OCI-LY7 (cell line): ENCODE measurements at regions not wholly inside any gene's neighbourhood (a gene's known extent, or its start where the extent isn't known, plus 50 kb on each side); places are given as distances from the start of the nearest gene placed in this dataset.

Experiments
- BruUV-seq: library from RNA; stranded (reverse); fragments of 400-500 nt; replicated peaks from 2 replicates; lab custom pipeline; 2021; lab: Mats Ljungman, UMichigan
- CTCF ChIA-PET: fragments of 300-600 bp; sonication (Branson Sonifier 250); formaldehyde crosslinking; loops from one replicate; lab custom pipeline; 2022; ENCODE audit warnings: antibody characterized with exemption; ENCODE audit not compliant: unreplicated experiment; lab: Charles Lee
- POLR2A ChIA-PET: fragments of 300-600 bp; sonication (Branson Sonifier 250); formaldehyde crosslinking; loops from one replicate; lab custom pipeline; 2022; ENCODE audit warnings: antibody characterized with exemption; lab: Charles Lee
- DNase-seq: peaks from one replicate; pipeline ENCODE4 v3.0.0-alpha.2; 2015; ENCODE audit warnings: low spot score
- H2AFZ ChIP-seq: fragments of 200-600 bp; sonication (generic), shearing (Covaris generic); 2 replicates; pipeline ENCODE4 v1.6.1; 2014; ENCODE audit warnings: mild to moderate bottlenecking, antibody characterized with exemption, low read length, moderate library complexity
- H3K27ac ChIP-seq: fragments of 200-600 bp; sonication (generic); 2 replicates; pipeline ENCODE4 v1.5.1; 2014; ENCODE audit warnings: mixed run types, low read depth, mild to moderate bottlenecking, moderate library complexity, low read length, inconsistent platforms; ENCODE audit not compliant: poor library complexity, severe bottlenecking
- H3K36me3 ChIP-seq: fragments of 200-600 bp; sonication (generic); 2 replicates; pipeline ENCODE4 v1.6.1; 2014; ENCODE audit warnings: mild to moderate bottlenecking, antibody characterized with exemption, low read length, moderate library complexity, mixed read lengths; ENCODE audit not compliant: insufficient read depth
- H3K4me1 ChIP-seq: fragments of 200-600 bp; sonication (generic); 2 replicates; pipeline ENCODE4 v1.5.1; 2014; ENCODE audit warnings: mild to moderate bottlenecking, low read length; ENCODE audit not compliant: insufficient read depth, poor library complexity, severe bottlenecking
- H3K4me2 ChIP-seq: fragments of 200-600 bp; sonication (generic); 2 replicates; pipeline ENCODE4 v1.6.1; 2014; ENCODE audit warnings: mild to moderate bottlenecking, low read length
- H3K4me3 ChIP-seq: fragments of 200-600 bp; sonication (generic); 2 replicates; pipeline ENCODE4 v1.5.1; 2014; ENCODE audit warnings: mild to moderate bottlenecking, low read depth, low read length; ENCODE audit not compliant: poor library complexity, severe bottlenecking
- H3K79me2 ChIP-seq: fragments of 200-600 bp; sonication (generic); 2 replicates; pipeline ENCODE4 v1.6.1; 2016; ENCODE audit warnings: low read depth, mild to moderate bottlenecking, low read length, moderate library complexity, mixed read lengths; ENCODE audit not compliant: insufficient read depth
- H3K9me2 ChIP-seq: fragments of 200-600 bp; sonication (generic); 2 replicates; pipeline ENCODE4 v1.6.1; 2016; ENCODE audit warnings: mild to moderate bottlenecking, low read length, mixed read lengths; ENCODE audit not compliant: insufficient read depth
- H3K9me3 ChIP-seq: fragments of 200-600 bp; sonication (generic); 2 replicates; pipeline ENCODE4 v1.6.1; 2014; ENCODE audit warnings: mild to moderate bottlenecking, mixed run types, low read length, mixed read lengths
- H4K20me1 ChIP-seq: fragments of 200-600 bp; sonication (generic); 2 replicates; pipeline ENCODE4 v1.6.1; 2014; ENCODE audit warnings: mild to moderate bottlenecking, antibody characterized with exemption, low read length, moderate library complexity, mixed read lengths; ENCODE audit not compliant: insufficient read depth
- EZH2phosphoT487 ChIP-seq: fragments of 200-600 bp; sonication (generic); IDR thresholded peaks from 2 replicates; pipeline ENCODE4 v1.6.1; 2018; ENCODE audit warnings: low read depth, borderline replicate concordance, mild to moderate bottlenecking, mixed run types, antibody characterized with exemption, low read length, moderate library complexity, mixed read lengths
- intact Hi-C: fragments of 100-400 bp; cut with micrococcal nuclease; formaldehyde crosslinking; loops from one replicate; pipeline ENCODE4 v1.10.0; 2022; ENCODE audit not compliant: unreplicated experiment
- TF ChIP-seq, protein P1 (sequence below): fragments of 200-600 bp; sonication (generic); conservative IDR thresholded peaks from 2 replicates; pipeline ENCODE4 v1.5.1; 2014; ENCODE audit warnings: mild to moderate bottlenecking, antibody characterized with exemption, low read length, moderate library complexity, mixed read lengths

DNA sequence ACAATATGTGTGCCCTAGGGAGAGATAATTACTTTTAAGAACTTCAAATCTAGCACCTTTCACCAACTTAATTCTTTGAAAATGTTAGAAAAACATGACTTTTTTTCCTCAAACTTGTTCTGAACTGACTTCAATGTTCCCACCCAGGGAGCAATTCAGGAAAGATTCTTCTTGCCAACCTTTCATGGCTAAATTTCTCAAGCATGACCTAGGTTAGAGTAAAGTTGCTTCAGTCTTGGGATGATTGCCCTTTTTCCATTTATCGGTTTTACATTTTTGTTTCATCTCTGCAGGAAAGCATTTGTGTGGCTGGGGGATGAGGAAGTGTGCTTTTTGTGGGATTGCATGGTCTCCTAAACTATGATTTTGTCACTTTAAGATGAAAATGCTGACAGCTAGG is 647.7 kb downstream of the LTN1 start:
- Histone ChIP-seq H3K4me1 (no peaks in the 10 kb centered on the region), H4K20me1 (no peaks in the 10 kb centered on the region), H3K27ac (no peak overlapping the region), H3K9me2 (no peaks in the 10 kb centered on the region), H2AFZ (no peak overlapping the region), H3K79me2 (no peaks in the 10 kb centered on the region), H3K4me3 (no peak overlapping the region), H3K36me3 (no peaks in the 10 kb centered on the region), H3K4me2 (no peak overlapping the region), H3K9me3 (0 out of 2 replicates have a peak, but pooled peaks cover 4% of the 10 kb centered on the region)
- no peak for TF ChIP-seq EZH2phosphoT487
- TF ChIP-seq, protein P1, sequence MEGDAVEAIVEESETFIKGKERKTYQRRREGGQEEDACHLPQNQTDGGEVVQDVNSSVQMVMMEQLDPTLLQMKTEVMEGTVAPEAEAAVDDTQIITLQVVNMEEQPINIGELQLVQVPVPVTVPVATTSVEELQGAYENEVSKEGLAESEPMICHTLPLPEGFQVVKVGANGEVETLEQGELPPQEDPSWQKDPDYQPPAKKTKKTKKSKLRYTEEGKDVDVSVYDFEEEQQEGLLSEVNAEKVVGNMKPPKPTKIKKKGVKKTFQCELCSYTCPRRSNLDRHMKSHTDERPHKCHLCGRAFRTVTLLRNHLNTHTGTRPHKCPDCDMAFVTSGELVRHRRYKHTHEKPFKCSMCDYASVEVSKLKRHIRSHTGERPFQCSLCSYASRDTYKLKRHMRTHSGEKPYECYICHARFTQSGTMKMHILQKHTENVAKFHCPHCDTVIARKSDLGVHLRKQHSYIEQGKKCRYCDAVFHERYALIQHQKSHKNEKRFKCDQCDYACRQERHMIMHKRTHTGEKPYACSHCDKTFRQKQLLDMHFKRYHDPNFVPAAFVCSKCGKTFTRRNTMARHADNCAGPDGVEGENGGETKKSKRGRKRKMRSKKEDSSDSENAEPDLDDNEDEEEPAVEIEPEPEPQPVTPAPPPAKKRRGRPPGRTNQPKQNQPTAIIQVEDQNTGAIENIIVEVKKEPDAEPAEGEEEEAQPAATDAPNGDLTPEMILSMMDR: no peak
- BruUV-seq: no TSS peak
- no peak for DNase-seq
- ChIA-PET CTCF (no interaction called here), POLR2A (no interaction called here)
- intact Hi-C loops: no loop called here

DNA sequence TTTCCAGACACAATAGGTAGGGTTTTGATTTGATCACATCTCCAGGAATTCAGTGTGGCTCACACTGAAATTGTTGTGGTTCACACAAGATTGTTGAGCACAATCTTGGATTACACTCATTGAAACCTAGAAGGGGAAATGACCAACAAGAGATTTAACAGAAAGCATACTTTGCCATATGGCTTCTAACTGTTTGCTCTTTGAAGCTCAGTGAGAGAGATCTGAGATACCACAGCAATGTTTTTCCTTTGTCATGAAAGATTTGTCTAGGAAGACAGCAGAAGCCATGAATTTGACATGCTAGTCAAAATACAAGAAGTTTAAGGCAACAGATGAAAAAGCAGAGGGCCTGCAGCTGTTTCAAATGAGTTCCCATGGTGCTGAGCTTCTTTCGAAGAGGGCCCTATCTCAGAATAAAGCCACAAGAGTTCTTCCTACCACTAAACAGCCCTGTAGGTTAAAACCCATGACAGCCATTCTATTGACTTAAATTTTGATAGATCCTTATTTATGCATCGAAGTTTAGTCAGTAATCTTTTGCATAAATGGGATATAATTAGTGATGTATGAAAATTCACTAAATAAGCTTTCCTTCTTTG is 650.4 kb downstream of the LTN1 start:
- ChIA-PET CTCF (no interaction called here), POLR2A (no interaction called here)
- H3K9me3 ChIP-seq: no peaks in the 10 kb centered on the region
- no peak overlapping the region for H3K4me2 ChIP-seq
- no peaks in the 10 kb centered on the region for H3K9me2 ChIP-seq
- no TSS peak for BruUV-seq
- no peaks in the 10 kb centered on the region for H3K4me1 ChIP-seq
- no peak overlapping the region for H3K4me3 ChIP-seq
- H2AFZ ChIP-seq: no peak overlapping the region
- no peak for DNase-seq
- H4K20me1 ChIP-seq: no peaks in the 10 kb centered on the region
- H3K27ac ChIP-seq: no peak overlapping the region
- H3K79me2 ChIP-seq: no peaks in the 10 kb centered on the region
- intact Hi-C loops: no loop called here
- TF ChIP-seq EZH2phosphoT487: no peak
- TF ChIP-seq, protein P1: no peak
- H3K36me3 ChIP-seq: no peaks in the 10 kb centered on the region

DNA sequence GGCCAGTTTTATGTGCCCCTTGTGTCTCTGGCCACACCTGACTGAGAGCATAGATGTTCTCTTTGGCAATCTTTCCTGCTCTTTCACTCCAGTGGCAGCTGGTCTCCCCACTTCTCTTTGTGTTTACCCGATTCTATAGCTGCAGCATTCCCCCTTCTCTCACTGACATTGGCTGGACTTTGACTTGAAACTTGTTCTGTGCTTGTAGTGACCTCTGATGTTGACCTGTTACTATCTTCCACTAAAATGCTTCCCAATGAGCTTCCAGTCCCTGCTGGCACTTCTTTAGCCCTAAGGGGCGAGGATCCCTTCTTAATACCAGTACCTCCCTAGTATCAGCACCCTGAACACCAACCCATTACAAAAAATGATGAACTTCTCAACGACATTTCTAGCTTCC is 653.3 kb downstream of the LTN1 start:
- no peaks in the 10 kb centered on the region for H4K20me1 ChIP-seq
- CTCF ChIA-PET: no interaction called here
- H3K79me2 ChIP-seq: no peaks in the 10 kb centered on the region
- H3K4me2 ChIP-seq: no peak overlapping the region
- POLR2A ChIA-PET: interaction anchor here (0.7 kb wide), 1 partner anchor 13 kb away, joined by 3 read pairs; no protein-coding TSS in a partner anchor
- TF ChIP-seq EZH2phosphoT487: no peak
- TF ChIP-seq, protein P1: no peak
- DNase-seq: no peak
- no peak overlapping the region for H3K27ac ChIP-seq
- no peaks in the 10 kb centered on the region for H3K9me2 ChIP-seq
- H3K36me3 ChIP-seq: no peaks in the 10 kb centered on the region
- no peak overlapping the region for H3K4me3 ChIP-seq
- H3K4me1 ChIP-seq: peaks cover 12% of the 10 kb centered on the region
- no peak overlapping the region for H2AFZ ChIP-seq
- BruUV-seq: no TSS peak
- intact Hi-C loops: loop anchor here (10.0 kb wide), 2 partner anchors 275 to 1485 kb away; no protein-coding TSS in a partner anchor
- no peaks in the 10 kb centered on the region for H3K9me3 ChIP-seq
